Breast epithelium (tissue), 3 donors: ENCODE measurements at regions not wholly inside any gene's neighbourhood (a gene's known extent, or its start where the extent isn't known, plus 50 kb on each side); places are given as distances from the start of the nearest gene placed in this dataset.

Source experiments
- POLR2AphosphoS5 ChIP-seq, 3 donors: sonication (generic); formaldehyde crosslinking; IDR thresholded peaks; one replicate each; pipeline ENCODE4 v1.6.1; 2017; ENCODE audit warnings: antibody characterized with exemption in 3 of 3
- TF ChIP-seq, protein P1 (sequence below), 3 donors: fragments of 450-650 bp; IDR thresholded peaks; one replicate each; pipeline ENCODE4 v1.5.1; 2016 to 2017; ENCODE audit warnings: antibody characterized with exemption in 3 of 3, mild to moderate bottlenecking in 3 of 3, moderate library complexity in 3 of 3

DNA sequence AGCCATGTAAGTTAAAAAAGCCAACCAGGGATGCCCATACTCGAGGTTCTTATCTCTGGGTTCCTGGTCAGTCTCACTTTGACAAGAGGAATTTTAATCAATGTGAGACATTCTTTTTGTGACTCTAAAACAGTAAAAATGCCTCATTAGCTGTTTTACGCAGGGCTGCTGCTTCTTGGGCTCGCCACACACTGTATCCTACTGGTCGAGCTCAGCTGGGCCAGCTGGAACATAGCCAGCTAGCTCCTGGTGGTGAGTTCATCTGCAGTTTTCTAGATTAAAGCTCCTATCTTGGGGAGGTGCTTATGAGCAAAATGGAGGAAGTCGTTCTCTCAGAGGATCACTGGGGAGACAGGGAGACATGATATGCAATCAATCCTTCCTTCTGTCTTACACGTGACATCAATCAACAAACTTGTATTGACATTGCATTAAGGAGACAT is 55.9 kb upstream of the LEF1 start:
- no peak for TF ChIP-seq POLR2AphosphoS5 (IDR thresholded peaks at IDR 0.05)
- TF ChIP-seq, protein P1, sequence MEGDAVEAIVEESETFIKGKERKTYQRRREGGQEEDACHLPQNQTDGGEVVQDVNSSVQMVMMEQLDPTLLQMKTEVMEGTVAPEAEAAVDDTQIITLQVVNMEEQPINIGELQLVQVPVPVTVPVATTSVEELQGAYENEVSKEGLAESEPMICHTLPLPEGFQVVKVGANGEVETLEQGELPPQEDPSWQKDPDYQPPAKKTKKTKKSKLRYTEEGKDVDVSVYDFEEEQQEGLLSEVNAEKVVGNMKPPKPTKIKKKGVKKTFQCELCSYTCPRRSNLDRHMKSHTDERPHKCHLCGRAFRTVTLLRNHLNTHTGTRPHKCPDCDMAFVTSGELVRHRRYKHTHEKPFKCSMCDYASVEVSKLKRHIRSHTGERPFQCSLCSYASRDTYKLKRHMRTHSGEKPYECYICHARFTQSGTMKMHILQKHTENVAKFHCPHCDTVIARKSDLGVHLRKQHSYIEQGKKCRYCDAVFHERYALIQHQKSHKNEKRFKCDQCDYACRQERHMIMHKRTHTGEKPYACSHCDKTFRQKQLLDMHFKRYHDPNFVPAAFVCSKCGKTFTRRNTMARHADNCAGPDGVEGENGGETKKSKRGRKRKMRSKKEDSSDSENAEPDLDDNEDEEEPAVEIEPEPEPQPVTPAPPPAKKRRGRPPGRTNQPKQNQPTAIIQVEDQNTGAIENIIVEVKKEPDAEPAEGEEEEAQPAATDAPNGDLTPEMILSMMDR (IDR thresholded peaks at IDR 0.05): no peak
